PC-3 (cell line): ENCODE measurements at regions not wholly inside any gene's neighbourhood (a gene's known extent, or its start where the extent isn't known, plus 50 kb on each side); places are given as distances from the start of the nearest gene placed in this dataset.

ENCODE experiments used
- EZH2 ChIP-seq: fragments of 300-600 bp; sonication (generic); IDR thresholded peaks from one replicate; pipeline ENCODE4 v1.6.1; 2017; ENCODE audit warnings: antibody characterized with exemption, mild to moderate bottlenecking, low read length; ENCODE audit not compliant: unreplicated experiment
- EZH2phosphoT487 ChIP-seq: fragments of 300-600 bp; sonication (generic); IDR thresholded peaks from 2 replicates; pipeline ENCODE4 v1.6.1; 2018; ENCODE audit warnings: mild to moderate bottlenecking, antibody characterized with exemption, low read length, borderline replicate concordance
- TF ChIP-seq, protein P1 (sequence below): fragments of 300-600 bp; sonication (generic); conservative IDR thresholded peaks from 2 replicates; pipeline ENCODE4 v1.5.1; 2017; ENCODE audit warnings: antibody characterized with exemption, low read depth, mild to moderate bottlenecking, low read length

- TF ChIP-seq, protein P1, sequence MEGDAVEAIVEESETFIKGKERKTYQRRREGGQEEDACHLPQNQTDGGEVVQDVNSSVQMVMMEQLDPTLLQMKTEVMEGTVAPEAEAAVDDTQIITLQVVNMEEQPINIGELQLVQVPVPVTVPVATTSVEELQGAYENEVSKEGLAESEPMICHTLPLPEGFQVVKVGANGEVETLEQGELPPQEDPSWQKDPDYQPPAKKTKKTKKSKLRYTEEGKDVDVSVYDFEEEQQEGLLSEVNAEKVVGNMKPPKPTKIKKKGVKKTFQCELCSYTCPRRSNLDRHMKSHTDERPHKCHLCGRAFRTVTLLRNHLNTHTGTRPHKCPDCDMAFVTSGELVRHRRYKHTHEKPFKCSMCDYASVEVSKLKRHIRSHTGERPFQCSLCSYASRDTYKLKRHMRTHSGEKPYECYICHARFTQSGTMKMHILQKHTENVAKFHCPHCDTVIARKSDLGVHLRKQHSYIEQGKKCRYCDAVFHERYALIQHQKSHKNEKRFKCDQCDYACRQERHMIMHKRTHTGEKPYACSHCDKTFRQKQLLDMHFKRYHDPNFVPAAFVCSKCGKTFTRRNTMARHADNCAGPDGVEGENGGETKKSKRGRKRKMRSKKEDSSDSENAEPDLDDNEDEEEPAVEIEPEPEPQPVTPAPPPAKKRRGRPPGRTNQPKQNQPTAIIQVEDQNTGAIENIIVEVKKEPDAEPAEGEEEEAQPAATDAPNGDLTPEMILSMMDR = no peak
- TF ChIP-seq EZH2 (no peak), EZH2phosphoT487 (no peak)
These were observed 107.6 kb upstream of the GORAB start for GRCh38 chr1:170424346-170424745.
